ENCODE measurements at regions not wholly inside any gene's neighbourhood (a gene's known extent, or its start where the extent isn't known, plus 50 kb on each side); places are given as distances from the start of the nearest gene placed in this dataset.

- Histone ChIP-seq H4K20me1 (ENCODE audit: insufficient read depth, low read length) (no peaks in the 10 kb centered on the region), H3K9me3 (ENCODE audit: low read depth, low read length) (peaks cover 2% of the 10 kb centered on the region), H3K79me2 (ENCODE audit: insufficient read depth, low read length) (no peaks in the 10 kb centered on the region), H3K27ac (ENCODE audit: low read depth, low read length) (no peak overlapping the region), H3K36me3 (ENCODE audit: insufficient read depth, low read length) (no peaks in the 10 kb centered on the region), H2AFZ (ENCODE audit: low read length) (no peak overlapping the region), H3K4me3 (ENCODE audit: insufficient read depth, low read length) (no peak overlapping the region), H3K27me3 (ENCODE audit: insufficient read depth, low read length) (no peaks in the 10 kb centered on the region), H3K4me1 (ENCODE audit: insufficient read depth, low read length) (no peaks in the 10 kb centered on the region), H3K4me2 (ENCODE audit: insufficient read depth, low read length) (no peak overlapping the region)
- DNase-seq (ENCODE audit: insufficient read length, low spot score, missing footprints), result no peak
- TF ChIP-seq CTCF (IDR thresholded peaks at IDR 0.05; ENCODE audit: extremely low read depth, low read depth, low read length), result no peak
Observed at GRCh38 chr4:100605144-100605543, 87.3 kb upstream of the EMCN start.

DNA sequence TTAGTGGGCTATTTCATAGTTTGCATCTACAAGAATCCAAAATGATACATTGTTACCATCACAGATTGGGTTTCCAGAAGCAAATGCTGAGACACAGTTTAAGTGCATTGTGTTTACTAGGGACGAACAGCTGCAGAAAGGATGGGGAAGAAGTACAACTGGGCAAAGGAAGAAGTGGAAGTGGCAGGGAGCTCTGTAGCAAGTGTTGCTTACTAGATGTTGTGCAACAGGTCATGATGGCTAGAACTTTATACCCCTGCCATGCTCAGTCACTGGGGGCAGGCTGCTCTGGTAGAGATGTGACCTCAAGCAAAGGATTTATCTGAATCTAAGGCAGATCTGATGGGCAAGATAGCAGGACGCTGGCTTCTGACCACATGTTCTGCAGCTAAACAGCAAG is 76.1 kb upstream of the EMCN start:
- H3K27ac ChIP-seq (ENCODE audit: low read depth, low read length), result no peak overlapping the region
- no peak overlapping the region for H3K4me2 ChIP-seq (ENCODE audit: insufficient read depth, low read length)
- no peak overlapping the region for H3K4me3 ChIP-seq (ENCODE audit: insufficient read depth, low read length)
- no peaks in the 10 kb centered on the region for H4K20me1 ChIP-seq (ENCODE audit: insufficient read depth, low read length)
- H3K79me2 ChIP-seq (ENCODE audit: insufficient read depth, low read length), result no peaks in the 10 kb centered on the region
- no peaks in the 10 kb centered on the region for H3K4me1 ChIP-seq (ENCODE audit: insufficient read depth, low read length)
- TF ChIP-seq CTCF (IDR thresholded peaks at IDR 0.05; ENCODE audit: extremely low read depth, low read depth, low read length), result no peak
- no peak for DNase-seq (ENCODE audit: insufficient read length, low spot score, missing footprints)
- H3K36me3 ChIP-seq (ENCODE audit: insufficient read depth, low read length), result no peaks in the 10 kb centered on the region
- H3K9me3 ChIP-seq (ENCODE audit: low read depth, low read length), result no peaks in the 10 kb centered on the region
- no peaks in the 10 kb centered on the region for H3K27me3 ChIP-seq (ENCODE audit: insufficient read depth, low read length)
- no peak overlapping the region for H2AFZ ChIP-seq (ENCODE audit: low read length)

DNA sequence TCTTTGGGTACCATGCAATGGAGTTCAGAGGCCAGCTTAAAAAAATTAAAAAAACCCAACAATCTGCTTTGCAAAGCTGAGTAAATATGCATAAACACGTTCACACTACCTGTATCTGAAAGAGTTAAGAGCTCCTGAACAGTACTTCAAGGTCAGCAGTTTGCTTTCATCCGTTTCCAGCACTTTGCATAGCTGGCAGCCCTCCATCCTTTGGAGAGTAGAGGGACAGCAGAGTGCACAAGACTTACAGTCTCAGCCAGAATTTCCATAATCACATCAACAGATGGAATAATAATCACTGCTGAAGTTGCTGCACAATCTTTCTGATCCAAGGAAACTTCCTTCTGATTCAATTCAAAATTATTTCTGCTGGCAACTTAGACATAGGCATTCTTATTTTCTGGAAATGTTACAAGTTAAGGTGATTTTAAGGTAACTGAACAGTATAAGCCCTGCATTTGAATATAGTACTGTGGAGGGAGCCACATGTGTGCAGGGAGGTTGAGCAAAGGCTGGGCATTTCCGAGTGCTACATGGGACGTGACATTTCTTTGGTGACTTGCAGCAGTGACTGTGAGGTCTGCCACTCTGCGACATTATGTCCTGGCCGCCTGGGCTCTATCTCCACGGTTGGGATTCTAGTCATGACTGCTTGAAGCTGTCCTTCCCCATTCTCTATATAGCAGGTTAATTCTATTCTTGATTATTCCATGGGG is 73.5 kb upstream of the EMCN start:
- no peak overlapping the region for H3K27ac ChIP-seq (ENCODE audit: low read depth, low read length)
- no peaks in the 10 kb centered on the region for H3K9me3 ChIP-seq (ENCODE audit: low read depth, low read length)
- H3K4me3 ChIP-seq (ENCODE audit: insufficient read depth, low read length), result no peak overlapping the region
- no peaks in the 10 kb centered on the region for H4K20me1 ChIP-seq (ENCODE audit: insufficient read depth, low read length)
- no peak for TF ChIP-seq CTCF (IDR thresholded peaks at IDR 0.05; ENCODE audit: extremely low read depth, low read depth, low read length)
- H2AFZ ChIP-seq (ENCODE audit: low read length), result no peak overlapping the region
- H3K79me2 ChIP-seq (ENCODE audit: insufficient read depth, low read length), result no peaks in the 10 kb centered on the region
- no peaks in the 10 kb centered on the region for H3K27me3 ChIP-seq (ENCODE audit: insufficient read depth, low read length)
- no peak for DNase-seq (ENCODE audit: insufficient read length, low spot score, missing footprints)
- H3K4me2 ChIP-seq (ENCODE audit: insufficient read depth, low read length), result no peak overlapping the region
- no peaks in the 10 kb centered on the region for H3K36me3 ChIP-seq (ENCODE audit: insufficient read depth, low read length)
- H3K4me1 ChIP-seq (ENCODE audit: insufficient read depth, low read length), result no peaks in the 10 kb centered on the region

DNA sequence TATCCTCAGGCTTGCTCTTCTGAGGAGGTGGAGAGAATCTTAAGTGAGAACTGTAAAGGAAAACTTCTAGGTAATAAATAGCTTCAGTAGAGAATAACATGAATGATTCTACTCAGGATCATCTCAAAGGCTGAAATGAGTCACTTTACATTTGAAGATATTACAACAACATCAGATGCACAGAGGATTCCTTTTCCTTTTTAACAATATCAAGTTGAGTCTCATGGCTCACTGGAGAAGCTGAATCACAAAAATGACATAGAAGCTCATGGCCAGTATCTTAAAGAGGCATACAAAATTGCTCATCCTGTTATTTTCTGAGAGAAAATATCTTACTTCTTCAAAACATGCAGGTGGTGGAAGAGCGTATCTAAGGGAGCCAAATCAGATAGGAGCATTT is 72.5 kb upstream of the EMCN start:
- H3K36me3 ChIP-seq (ENCODE audit: insufficient read depth, low read length), result no peaks in the 10 kb centered on the region
- H2AFZ ChIP-seq (ENCODE audit: low read length), result no peak overlapping the region
- H3K4me2 ChIP-seq (ENCODE audit: insufficient read depth, low read length), result no peak overlapping the region
- no peak overlapping the region for H3K27ac ChIP-seq (ENCODE audit: low read depth, low read length)
- H3K79me2 ChIP-seq (ENCODE audit: insufficient read depth, low read length), result no peaks in the 10 kb centered on the region
- no peaks in the 10 kb centered on the region for H3K27me3 ChIP-seq (ENCODE audit: insufficient read depth, low read length)
- H4K20me1 ChIP-seq (ENCODE audit: insufficient read depth, low read length), result no peaks in the 10 kb centered on the region
- no peaks in the 10 kb centered on the region for H3K9me3 ChIP-seq (ENCODE audit: low read depth, low read length)
- DNase-seq (ENCODE audit: insufficient read length, low spot score, missing footprints), result no peak
- H3K4me1 ChIP-seq (ENCODE audit: insufficient read depth, low read length), result no peaks in the 10 kb centered on the region
- H3K4me3 ChIP-seq (ENCODE audit: insufficient read depth, low read length), result no peak overlapping the region
- TF ChIP-seq CTCF (IDR thresholded peaks at IDR 0.05; ENCODE audit: extremely low read depth, low read depth, low read length), result no peak

Data from osteoblast (primary cell).